Esophagus squamous epithelium (tissue), 5 donors: ENCODE measurements at regions not wholly inside any gene's neighbourhood (a gene's known extent, or its start where the extent isn't known, plus 50 kb on each side); places are given as distances from the start of the nearest gene placed in this dataset.

Source experiments
- DNase-seq: peaks from one replicate; lab custom pipeline; 2025; lab: John Stamatoyannopoulos, UW
- H3K27ac ChIP-seq, 4 donors: fragments of 200-600 bp; sonication (generic); one replicate each; pipeline ENCODE4 v1.5.1; 2016 to 2019; ENCODE audit warnings: mild to moderate bottlenecking in 1 of 4
- H3K27me3 ChIP-seq, 4 donors: fragments of 200-600 bp; sonication (generic); 1 replicate in 3 of 4; 2 replicates in 1 of 4; pipeline versions ENCODE4 v1.5.1 to v1.6.0; 2017 to 2021; ENCODE audit warnings: antibody characterized with exemption in 1 of 4
- H3K36me3 ChIP-seq, 3 donors: fragments of 200-600 bp; sonication (generic); one replicate each; pipeline ENCODE4 v1.5.1; 2016 to 2019
- H3K4me1 ChIP-seq, 3 donors: fragments of 200-600 bp; sonication (generic); one replicate each; pipeline ENCODE4 v1.5.1; 2017 to 2019
- H3K4me3 ChIP-seq, 4 donors: fragments of 200-600 bp; sonication (generic); 1 replicate in 3 of 4; 2 replicates in 1 of 4; pipeline ENCODE4 v1.5.1; 2016 to 2019; ENCODE audit warnings: mild to moderate bottlenecking in 2 of 4, moderate library complexity in 1 of 4
- H3K9me3 ChIP-seq, 3 donors: fragments of 200-600 bp; sonication (generic); one replicate each; pipeline ENCODE4 v1.5.1; 2016 to 2019
- POLR2A ChIP-seq, 4 donors: fragments of 450-650 bp; IDR thresholded peaks; one replicate each; pipeline ENCODE4 v1.6.1; 2017; ENCODE audit warnings: antibody characterized with exemption in 4 of 4, mild to moderate bottlenecking in 4 of 4, moderate library complexity in 3 of 4
- WGBS, 2 donors: methylation state at CpG; one replicate each; pipeline ENCODE4 v1.1.5; 2018; 5-methylcytosine and 5-hydroxymethylcytosine counted together
- intact Hi-C: fragments of 100-400 bp; cut with DNase I; formaldehyde crosslinking; loops from one replicate; pipeline ENCODE4 v1.15.0; 2022
- TF ChIP-seq, protein P1 (sequence below), 6 experiments: fragments of 450-650 bp in 4 of 6; fragments of 200-600 bp in 2 of 6; sonication (generic) in 2 of 6; IDR thresholded peaks; one replicate each; pipeline ENCODE4 v1.5.1; 2016 to 2019; ENCODE audit warnings: antibody characterized with exemption in 6 of 6, mild to moderate bottlenecking in 4 of 6, moderate library complexity in 4 of 6
- donor health status: DM: yes; HTN: yes; CAD: no.

DNA sequence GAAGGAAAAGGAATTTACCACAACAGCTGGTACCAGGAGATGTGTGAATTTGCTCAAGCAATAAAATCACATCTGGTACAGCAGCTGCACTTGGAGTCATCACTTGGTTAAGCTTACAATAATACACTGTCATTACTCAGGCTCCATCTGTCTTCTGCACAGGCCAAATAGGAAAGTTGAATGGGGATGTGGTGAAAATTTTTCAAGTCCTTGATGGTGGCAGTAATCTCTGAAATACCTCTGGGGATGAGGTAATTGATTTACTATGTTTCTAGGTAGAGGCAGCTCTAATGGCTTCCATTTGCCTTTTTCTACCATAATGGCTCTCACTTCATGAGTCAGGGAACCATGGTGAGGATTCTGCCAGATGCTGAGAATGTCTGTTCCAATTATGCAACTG lies 206.8 kb upstream of the ATP10B start:
- H3K9me3 ChIP-seq, result no peaks in the 10 kb centered on the region
- no peaks in the 10 kb centered on the region for H3K36me3 ChIP-seq
- no peaks in the 10 kb centered on the region for H3K27me3 ChIP-seq
- H3K27ac ChIP-seq, result no peak overlapping the region
- DNase-seq, result no peak
- H3K4me3 ChIP-seq, result no peak overlapping the region
- intact Hi-C loops, result no loop called here
- H3K4me1 ChIP-seq, result no peaks in the 10 kb centered on the region
- TF ChIP-seq, protein P1, sequence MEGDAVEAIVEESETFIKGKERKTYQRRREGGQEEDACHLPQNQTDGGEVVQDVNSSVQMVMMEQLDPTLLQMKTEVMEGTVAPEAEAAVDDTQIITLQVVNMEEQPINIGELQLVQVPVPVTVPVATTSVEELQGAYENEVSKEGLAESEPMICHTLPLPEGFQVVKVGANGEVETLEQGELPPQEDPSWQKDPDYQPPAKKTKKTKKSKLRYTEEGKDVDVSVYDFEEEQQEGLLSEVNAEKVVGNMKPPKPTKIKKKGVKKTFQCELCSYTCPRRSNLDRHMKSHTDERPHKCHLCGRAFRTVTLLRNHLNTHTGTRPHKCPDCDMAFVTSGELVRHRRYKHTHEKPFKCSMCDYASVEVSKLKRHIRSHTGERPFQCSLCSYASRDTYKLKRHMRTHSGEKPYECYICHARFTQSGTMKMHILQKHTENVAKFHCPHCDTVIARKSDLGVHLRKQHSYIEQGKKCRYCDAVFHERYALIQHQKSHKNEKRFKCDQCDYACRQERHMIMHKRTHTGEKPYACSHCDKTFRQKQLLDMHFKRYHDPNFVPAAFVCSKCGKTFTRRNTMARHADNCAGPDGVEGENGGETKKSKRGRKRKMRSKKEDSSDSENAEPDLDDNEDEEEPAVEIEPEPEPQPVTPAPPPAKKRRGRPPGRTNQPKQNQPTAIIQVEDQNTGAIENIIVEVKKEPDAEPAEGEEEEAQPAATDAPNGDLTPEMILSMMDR (IDR thresholded peaks at IDR 0.05), result no peak
- no peak for TF ChIP-seq POLR2A (IDR thresholded peaks at IDR 0.05)

DNA sequence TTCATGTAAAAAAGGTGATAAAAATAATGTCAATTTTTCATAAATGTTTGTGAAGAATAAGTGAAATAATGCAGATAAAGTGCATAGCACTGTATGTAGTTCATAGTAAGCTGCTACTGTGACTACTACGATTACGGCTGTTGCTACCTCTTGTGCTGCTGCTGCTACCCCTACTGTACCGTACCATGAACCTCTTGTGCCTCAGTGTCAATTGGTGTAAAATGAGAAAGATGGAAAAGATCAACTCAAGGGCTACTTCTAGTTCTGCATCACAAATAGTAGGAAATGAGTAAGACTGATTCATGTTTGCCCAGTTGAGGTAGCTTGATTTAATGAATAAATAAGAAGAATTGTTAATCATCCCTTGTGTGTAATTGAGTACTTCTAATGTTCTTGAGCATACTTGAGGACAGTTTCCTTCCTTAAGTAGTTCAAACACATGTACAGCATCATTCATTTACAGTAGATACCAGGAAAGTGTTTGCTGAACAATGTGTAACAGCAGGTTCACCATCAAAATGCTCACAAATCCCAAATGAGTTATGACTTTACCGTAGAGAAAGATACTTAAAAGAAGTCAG lies 200.0 kb upstream of the ATP10B start:
- no peaks in the 10 kb centered on the region for H3K36me3 ChIP-seq
- WGBS, 2 donors, result 77 to 78% methylated on average over 4 of the region's 4 CpGs
- DNase-seq, result no peak
- intact Hi-C loops, result no loop called here
- H3K27me3 ChIP-seq, result no peaks in the 10 kb centered on the region
- no peaks in the 10 kb centered on the region for H3K4me1 ChIP-seq
- TF ChIP-seq POLR2A (IDR thresholded peaks at IDR 0.05), result no peak
- TF ChIP-seq, protein P1 (IDR thresholded peaks at IDR 0.05), result no peak
- H3K4me3 ChIP-seq, result no peak overlapping the region
- no peaks in the 10 kb centered on the region for H3K9me3 ChIP-seq
- no peak overlapping the region for H3K27ac ChIP-seq

DNA sequence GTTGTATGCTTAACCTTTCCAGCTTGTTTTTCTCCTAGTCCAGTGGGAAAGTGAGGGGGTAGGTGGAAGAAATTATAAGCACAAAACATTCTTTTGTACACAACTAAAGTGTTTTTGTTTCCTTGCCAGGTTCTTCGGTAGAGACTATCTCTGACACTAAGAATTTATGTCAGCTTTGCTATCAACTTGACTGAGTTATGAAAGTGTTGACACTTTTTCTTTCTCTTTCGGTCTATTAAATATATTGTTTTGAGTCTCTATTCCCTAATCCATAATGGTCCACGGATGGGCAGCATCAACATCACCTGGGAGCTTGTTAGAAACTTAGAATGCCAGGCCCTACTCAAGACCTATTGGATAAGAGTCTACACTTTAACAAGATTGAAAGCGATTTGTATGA lies 195.0 kb upstream of the ATP10B start:
- 50 to 56% methylated on average over 4 of the region's 4 CpGs for WGBS, 2 donors
- no peak overlapping the region for H3K27ac ChIP-seq
- TF ChIP-seq POLR2A (IDR thresholded peaks at IDR 0.05), result no peak
- TF ChIP-seq, protein P1 (IDR thresholded peaks at IDR 0.05), result no peak
- no peaks in the 10 kb centered on the region for H3K9me3 ChIP-seq
- no peaks in the 10 kb centered on the region for H3K27me3 ChIP-seq
- H3K4me1 ChIP-seq, result no peaks in the 10 kb centered on the region
- H3K36me3 ChIP-seq, result no peaks in the 10 kb centered on the region
- intact Hi-C loops, result no loop called here
- H3K4me3 ChIP-seq, result no peak overlapping the region
- DNase-seq, result no peak

DNA sequence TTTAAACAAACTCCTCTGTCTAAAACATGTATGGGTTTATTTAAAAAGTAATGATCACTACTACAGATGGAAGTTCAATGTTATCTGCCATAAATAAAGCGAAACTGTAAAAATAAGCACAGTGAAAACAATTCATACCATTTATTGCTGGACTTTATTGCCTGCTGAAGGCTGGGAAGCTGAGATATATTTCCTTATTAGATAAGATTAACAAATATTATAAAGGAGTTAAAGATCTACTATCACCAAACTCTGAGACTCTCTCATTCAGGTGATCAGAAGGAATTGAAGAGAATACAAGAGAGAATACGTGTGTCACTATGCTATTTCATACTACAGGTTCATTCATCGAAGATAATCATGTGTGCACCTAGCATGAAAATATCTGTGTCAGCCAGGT lies 190.9 kb upstream of the ATP10B start:
- Histone ChIP-seq H3K4me3 (no peak overlapping the region), H3K4me1 (no peaks in the 10 kb centered on the region), H3K27ac (no peak overlapping the region), H3K27me3 (no peaks in the 10 kb centered on the region), H3K36me3 (no peaks in the 10 kb centered on the region), H3K9me3 (no peaks in the 10 kb centered on the region)
- DNase-seq, result no peak
- WGBS, 2 donors, result 76 to 83% methylated on average over 3 of the region's 3 CpGs
- TF ChIP-seq, protein P1 (IDR thresholded peaks at IDR 0.05), result no peak
- no peak for TF ChIP-seq POLR2A (IDR thresholded peaks at IDR 0.05)
- intact Hi-C loops, result no loop called here

DNA sequence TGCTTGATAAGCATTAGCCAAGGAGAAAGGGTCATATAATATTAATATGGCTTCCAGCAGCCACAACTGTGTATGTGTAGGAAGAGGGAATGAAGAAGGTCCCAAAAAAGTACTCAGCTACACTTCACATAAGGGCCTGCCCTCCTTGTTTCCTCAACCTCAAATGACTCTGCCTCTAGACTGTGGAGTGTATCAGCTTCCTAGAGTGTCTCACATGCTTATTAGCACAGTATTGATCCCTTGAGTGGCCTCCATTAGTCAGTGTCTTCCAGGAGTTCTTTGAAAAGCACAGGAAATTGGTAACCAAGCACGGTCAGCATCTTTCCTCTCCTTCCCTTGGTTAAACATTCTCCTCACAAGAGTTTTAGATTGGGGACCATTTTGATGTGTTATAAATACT lies 190.4 kb upstream of the ATP10B start:
- Histone ChIP-seq H3K4me3 (no peak overlapping the region), H3K9me3 (no peaks in the 10 kb centered on the region), H3K4me1 (no peaks in the 10 kb centered on the region), H3K27me3 (no peaks in the 10 kb centered on the region), H3K36me3 (no peaks in the 10 kb centered on the region), H3K27ac (no peak overlapping the region)
- 77 to 79% methylated on average over 1 of the region's 1 CpG for WGBS, 2 donors
- no peak for DNase-seq
- TF ChIP-seq POLR2A (IDR thresholded peaks at IDR 0.05), result no peak
- TF ChIP-seq, protein P1 (IDR thresholded peaks at IDR 0.05), result no peak
- intact Hi-C loops, result no loop called here
